HUES64 (cell line): ENCODE measurements at regions not wholly inside any gene's neighbourhood (a gene's known extent, or its start where the extent isn't known, plus 50 kb on each side); places are given as distances from the start of the nearest gene placed in this dataset.

Experiments used
- H3K27ac ChIP-seq: 2 replicates; pipeline ENCODE4 v1.7.0; 2013; ENCODE audit warnings: low read depth, low read length, inconsistent platforms
- H3K27me3 ChIP-seq: 2 replicates; pipeline ENCODE4 v1.6.1; 2013; ENCODE audit warnings: mild to moderate bottlenecking, low read length; ENCODE audit not compliant: insufficient read depth
- H3K36me3 ChIP-seq: 2 replicates; pipeline ENCODE4 v1.6.1; 2013; ENCODE audit warnings: mild to moderate bottlenecking, low read length; ENCODE audit not compliant: insufficient read depth
- H3K4me1 ChIP-seq: 2 replicates; pipeline ENCODE4 v1.6.1; 2013; ENCODE audit warnings: mild to moderate bottlenecking, low read length, moderate library complexity; ENCODE audit not compliant: insufficient read depth
- H3K4me3 ChIP-seq: 2 replicates; pipeline ENCODE4 v1.5.1; 2013; ENCODE audit warnings: mild to moderate bottlenecking, low read length, moderate library complexity
- H3K9ac ChIP-seq: 2 replicates; pipeline ENCODE4 v1.6.1; 2013; ENCODE audit warnings: mild to moderate bottlenecking, low read depth, low read length
- H3K9me3 ChIP-seq: 2 replicates; pipeline ENCODE4 v1.6.1; 2013; ENCODE audit warnings: low read depth, low read length; ENCODE audit not compliant: insufficient read depth
- WGBS: fragments of 150-250, 120-280 bp; methylation state at CpG from one replicate; pipeline ENCODE4 v1.1.7; 2013; ENCODE audit warnings: missing lambda C conversion rate; 5-methylcytosine and 5-hydroxymethylcytosine counted together

DNA sequence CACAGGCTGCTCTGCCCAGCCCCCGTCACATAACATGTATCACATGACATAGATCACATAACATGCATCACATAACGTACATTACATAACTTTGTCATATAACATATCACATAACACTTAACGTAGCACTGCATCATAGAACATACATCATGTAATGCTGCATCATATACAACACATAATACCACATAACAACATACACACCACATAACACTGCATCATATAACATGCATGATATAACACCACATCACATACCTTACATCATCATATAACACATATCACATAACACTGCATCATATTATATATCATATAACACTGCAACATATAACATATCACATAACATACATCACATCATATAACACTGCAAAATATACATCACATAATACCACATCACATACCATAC, 83.8 kb downstream of the AXIN2 start:
- Histone ChIP-seq H3K27me3 (no peaks in the 10 kb centered on the region), H3K4me3 (no peak overlapping the region), H3K27ac (no peak overlapping the region), H3K9me3 (no peaks in the 10 kb centered on the region), H3K4me1 (no peaks in the 10 kb centered on the region), H3K36me3 (no peaks in the 10 kb centered on the region), H3K9ac (no peak overlapping the region)
- WGBS: 94% methylated on average over 3 of the region's 3 CpGs

GRCh38 chr17:65474660-65475059, 86.8 kb downstream of the AXIN2 start:
- no peaks in the 10 kb centered on the region for H3K36me3 ChIP-seq
- H3K4me3 ChIP-seq: no peak overlapping the region
- no peaks in the 10 kb centered on the region for H3K4me1 ChIP-seq
- H3K9me3 ChIP-seq: no peaks in the 10 kb centered on the region
- H3K27me3 ChIP-seq: no peaks in the 10 kb centered on the region
- WGBS: 92% methylated on average over 2 of the region's 2 CpGs
- H3K27ac ChIP-seq: no peak overlapping the region
- H3K9ac ChIP-seq: no peak overlapping the region

DNA sequence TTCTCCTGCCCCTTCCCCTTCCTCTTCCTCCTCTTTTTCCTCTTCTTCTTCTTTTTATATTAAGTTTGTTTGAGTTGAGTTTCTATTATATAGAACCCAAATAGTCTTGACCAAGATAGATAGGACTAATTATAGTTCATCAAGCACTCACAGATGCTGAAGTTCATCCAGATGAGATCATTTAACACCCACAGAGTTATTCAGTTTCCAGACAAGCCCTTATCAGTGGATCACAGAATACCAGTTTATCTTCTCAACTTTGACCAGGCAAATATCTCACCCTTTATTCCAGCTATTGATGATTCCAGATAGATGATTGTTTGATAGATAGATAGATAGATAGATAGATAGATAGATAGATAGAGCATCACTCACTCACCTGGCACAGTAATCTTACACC, 87.5 kb downstream of the AXIN2 start:
- H3K9me3 ChIP-seq: no peaks in the 10 kb centered on the region
- no peak overlapping the region for H3K9ac ChIP-seq

GRCh38 chr17:65473363-65473762, 88.1 kb downstream of the AXIN2 start:
- H3K27ac ChIP-seq: no peak overlapping the region
- no peak overlapping the region for H3K9ac ChIP-seq
- H3K27me3 ChIP-seq: no peaks in the 10 kb centered on the region
- no peaks in the 10 kb centered on the region for H3K36me3 ChIP-seq
- no peaks in the 10 kb centered on the region for H3K4me1 ChIP-seq
- WGBS: 90% methylated on average over 5 of the region's 6 CpGs
- H3K9me3 ChIP-seq: no peaks in the 10 kb centered on the region
- no peak overlapping the region for H3K4me3 ChIP-seq

More for the DNA sequence above, 87.5 kb downstream of the AXIN2 start:
- Histone ChIP-seq H3K27me3 (no peaks in the 10 kb centered on the region), H3K36me3 (no peaks in the 10 kb centered on the region), H3K27ac (no peak overlapping the region), H3K4me3 (no peak overlapping the region), H3K4me1 (no peaks in the 10 kb centered on the region)

- Histone ChIP-seq H3K4me1 (no peaks in the 10 kb centered on the region), H3K9ac (no peak overlapping the region), H3K36me3 (no peaks in the 10 kb centered on the region), H3K9me3 (no peaks in the 10 kb centered on the region), H3K4me3 (no peak overlapping the region), H3K27me3 (no peaks in the 10 kb centered on the region), H3K27ac (no peak overlapping the region)
- WGBS: 91% methylated on average over 7 of the region's 8 CpGs
Measured at GRCh38 chr17:65472666-65473309, 88.7 kb downstream of the AXIN2 start.

- Histone ChIP-seq H3K4me1 (no peaks in the 10 kb centered on the region), H3K9ac (no peak overlapping the region), H3K27ac (no peak overlapping the region), H3K4me3 (no peak overlapping the region), H3K27me3 (no peaks in the 10 kb centered on the region), H3K9me3 (no peaks in the 10 kb centered on the region), H3K36me3 (no peaks in the 10 kb centered on the region)
- WGBS: 90% methylated on average over 4 of the region's 4 CpGs
Measured at GRCh38 chr17:65470783-65471182, 90.7 kb downstream of the AXIN2 start.

GRCh38 chr17:65468321-65468720, 93.1 kb downstream of the AXIN2 start:
- WGBS: 94% methylated on average over 5 of the region's 5 CpGs
- no peaks in the 10 kb centered on the region for H3K27me3 ChIP-seq
- no peak overlapping the region for H3K9ac ChIP-seq

GRCh38 chr17:65467156-65467555, 94.3 kb downstream of the AXIN2 start:
- H3K27me3 ChIP-seq: no peaks in the 10 kb centered on the region
- H3K4me3 ChIP-seq: no peak overlapping the region
- H3K4me1 ChIP-seq: no peaks in the 10 kb centered on the region
- no peak overlapping the region for H3K27ac ChIP-seq
- H3K36me3 ChIP-seq: no peaks in the 10 kb centered on the region
- no peaks in the 10 kb centered on the region for H3K9me3 ChIP-seq
- 84% methylated on average over 5 of the region's 5 CpGs for WGBS
- H3K9ac ChIP-seq: no peak overlapping the region

More at GRCh38 chr17:65468321-65468720, 93.1 kb downstream of the AXIN2 start:
- Histone ChIP-seq H3K4me1 (no peaks in the 10 kb centered on the region), H3K36me3 (no peaks in the 10 kb centered on the region), H3K27ac (no peak overlapping the region), H3K9me3 (no peaks in the 10 kb centered on the region), H3K4me3 (no peak overlapping the region)

GRCh38 chr17:65466547-65466946, 94.9 kb downstream of the AXIN2 start:
- Histone ChIP-seq H3K9ac (no peak overlapping the region), H3K27me3 (no peaks in the 10 kb centered on the region), H3K36me3 (no peaks in the 10 kb centered on the region), H3K4me1 (no peaks in the 10 kb centered on the region), H3K9me3 (no peaks in the 10 kb centered on the region), H3K27ac (no peak overlapping the region), H3K4me3 (no peak overlapping the region)
- WGBS: 94% methylated on average over 6 of the region's 6 CpGs

DNA sequence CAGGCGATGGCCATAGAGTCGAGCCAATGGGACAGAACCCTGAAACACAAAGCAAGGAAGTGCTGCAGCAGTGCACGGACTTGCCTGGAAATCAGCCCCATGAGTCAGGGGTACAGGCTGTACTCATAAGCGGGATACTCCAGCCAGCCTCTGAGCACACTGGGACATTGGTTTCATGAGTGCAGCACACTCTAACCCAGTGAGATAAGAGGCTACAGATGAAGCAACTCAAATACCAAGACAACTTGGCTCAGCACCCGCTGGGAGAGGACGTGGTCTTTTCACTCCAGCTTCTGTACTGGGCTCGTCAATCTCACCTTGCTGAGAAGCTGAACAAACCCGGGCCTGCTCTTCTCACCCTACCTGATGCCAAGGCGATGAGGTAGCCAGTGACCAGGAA, 98.2 kb downstream of the AXIN2 start:
- Histone ChIP-seq H3K4me1 (peaks cover 18% of the 10 kb centered on the region), H3K4me3 (no peak overlapping the region), H3K27ac (no peak overlapping the region), H3K27me3 (no peaks in the 10 kb centered on the region), H3K9ac (no peak overlapping the region), H3K36me3 (no peaks in the 10 kb centered on the region), H3K9me3 (no peaks in the 10 kb centered on the region)
- 91% methylated on average over 9 of the region's 9 CpGs for WGBS

DNA sequence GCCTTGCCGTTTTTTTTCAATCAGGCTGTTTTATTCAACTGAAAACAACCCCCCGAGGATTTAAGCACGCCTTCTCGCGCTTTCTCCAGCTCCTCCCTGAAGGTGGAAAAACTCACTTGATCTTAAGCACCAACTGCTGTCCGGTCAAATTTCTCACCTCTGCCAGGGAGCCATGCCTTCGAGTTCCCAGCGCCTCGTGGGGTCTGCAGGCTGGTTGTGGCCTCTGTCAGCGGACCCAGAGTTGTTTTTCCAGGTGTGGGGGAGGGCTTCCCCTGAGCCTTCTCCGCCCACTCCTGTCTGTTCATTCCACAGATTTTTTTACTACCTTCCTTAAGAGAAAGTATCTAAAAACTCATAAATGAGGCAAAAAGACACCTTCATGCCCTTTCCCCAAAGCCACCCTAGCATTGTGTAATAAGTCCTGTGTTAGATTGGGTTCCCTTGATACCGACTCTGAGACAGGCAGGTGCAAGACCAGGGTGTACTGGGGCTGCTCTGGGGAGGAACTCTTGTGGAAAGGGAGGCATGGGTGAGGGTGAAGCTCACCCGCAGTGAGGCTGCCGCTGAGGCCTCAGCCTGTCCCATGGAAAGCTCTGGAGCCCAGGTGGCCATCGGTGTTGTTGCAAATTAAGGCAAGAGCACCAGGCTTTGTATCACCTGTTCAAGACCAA, 101.6 kb downstream of the AXIN2 start:
- no peaks in the 10 kb centered on the region for H3K27me3 ChIP-seq
- no peak overlapping the region for H3K27ac ChIP-seq
- H3K4me1 ChIP-seq: peaks cover 28% of the 10 kb centered on the region
- H3K36me3 ChIP-seq: no peaks in the 10 kb centered on the region
- no peak overlapping the region for H3K9ac ChIP-seq
- no peaks in the 10 kb centered on the region for H3K9me3 ChIP-seq
- H3K4me3 ChIP-seq: no peak overlapping the region
- WGBS: 43% methylated on average over 15 of the region's 15 CpGs
